ENCODE measurements at regions not wholly inside any gene's neighbourhood (a gene's known extent, or its start where the extent isn't known, plus 50 kb on each side); places are given as distances from the start of the nearest gene placed in this dataset.
"Not testable (repeated sequence)": the region's sequence is repeated elsewhere in the genome, so short reads cannot be mapped to it uniquely, and the experiment has no call there.

- not testable (repeated sequence) for DNase-seq (ENCODE audit: low read depth in 3 of 3, low spot score in 2 of 3)
Measured at GRCh38 chr16:31581065-31581464, 53.4 kb downstream of the AHSP start.

- not testable (repeated sequence) for DNase-seq (ENCODE audit: low read depth in 3 of 3, low spot score in 2 of 3)
Measured at GRCh38 chr16:31601737-31602384, 74.2 kb downstream of the AHSP start.

GRCh38 chr16:31618130-31618529, 90.4 kb downstream of the AHSP start:
- DNase-seq (ENCODE audit: low read depth in 3 of 3, low spot score in 2 of 3), result no peak

- DNase-seq (ENCODE audit: low read depth in 3 of 3, low spot score in 2 of 3), result no peak
Measured at GRCh38 chr16:31636433-31636832, 108.7 kb downstream of the AHSP start.

DNA sequence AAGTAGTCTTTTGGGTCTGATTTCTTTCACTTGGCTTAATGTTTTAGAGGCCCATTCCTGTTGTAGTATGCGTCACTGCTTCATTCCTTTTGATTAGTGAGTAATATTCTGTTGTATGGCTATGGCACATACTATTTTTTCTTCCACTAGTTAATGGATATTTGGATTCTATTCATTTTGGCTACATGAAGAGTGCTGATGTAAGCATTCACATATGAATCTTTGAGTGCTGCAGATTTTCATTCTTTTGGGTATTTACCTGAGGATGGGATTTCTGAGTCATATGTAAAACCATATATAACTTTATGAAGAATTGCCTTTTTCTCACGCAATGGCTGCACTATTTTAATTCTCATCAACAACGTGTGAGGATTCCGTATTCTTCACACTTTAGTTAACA, 113.6 kb downstream of the AHSP start:
- no peak for DNase-seq (ENCODE audit: low read depth in 3 of 3, low spot score in 2 of 3)

- not testable (repeated sequence) for DNase-seq (ENCODE audit: low read depth in 3 of 3, low spot score in 2 of 3)
Measured at GRCh38 chr16:31655674-31656073, 128.0 kb downstream of the AHSP start.

DNA sequence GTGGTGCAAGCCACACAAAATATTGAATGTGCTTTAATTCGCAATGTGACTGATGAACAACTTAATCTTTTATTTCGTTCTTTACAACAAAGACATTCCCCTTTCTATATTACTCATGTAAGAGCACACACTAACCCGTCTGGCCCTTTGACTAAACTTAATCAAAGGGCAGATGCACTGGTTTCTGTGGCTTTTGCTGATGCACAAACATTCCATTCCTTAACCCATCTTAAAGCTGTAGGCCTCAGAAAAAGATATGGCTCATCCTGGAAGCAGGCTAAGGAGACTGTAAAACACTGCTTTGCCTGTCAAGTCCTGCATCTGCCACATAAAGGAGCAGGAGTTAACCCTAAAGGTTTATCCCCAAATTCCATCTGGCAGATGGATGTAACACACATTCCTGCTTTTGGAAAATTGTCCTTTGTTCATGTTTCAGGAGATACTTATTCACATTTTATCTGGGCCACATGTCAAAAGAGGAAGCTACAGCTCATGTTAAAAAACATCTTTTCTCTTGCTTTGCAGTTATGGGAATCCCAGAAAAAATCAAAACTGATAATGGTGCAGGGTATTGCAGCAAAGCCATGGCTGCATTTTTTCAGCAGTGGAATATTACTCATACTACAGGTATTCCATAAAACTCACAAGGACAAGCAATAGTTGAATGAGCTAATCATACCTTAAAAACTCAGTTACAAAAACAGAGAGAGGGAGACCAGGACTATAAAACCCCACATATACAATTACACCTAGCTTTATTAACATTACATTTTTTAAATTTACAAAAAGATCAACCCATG, 137.2 kb downstream of the AHSP start:
- DNase-seq (ENCODE audit: low read depth in 3 of 3, low spot score in 2 of 3), result no peak

- no peak for DNase-seq (ENCODE audit: low read depth in 3 of 3, low spot score in 2 of 3)
Measured at GRCh38 chr16:31674686-31675085, 147.0 kb downstream of the AHSP start.

DNA sequence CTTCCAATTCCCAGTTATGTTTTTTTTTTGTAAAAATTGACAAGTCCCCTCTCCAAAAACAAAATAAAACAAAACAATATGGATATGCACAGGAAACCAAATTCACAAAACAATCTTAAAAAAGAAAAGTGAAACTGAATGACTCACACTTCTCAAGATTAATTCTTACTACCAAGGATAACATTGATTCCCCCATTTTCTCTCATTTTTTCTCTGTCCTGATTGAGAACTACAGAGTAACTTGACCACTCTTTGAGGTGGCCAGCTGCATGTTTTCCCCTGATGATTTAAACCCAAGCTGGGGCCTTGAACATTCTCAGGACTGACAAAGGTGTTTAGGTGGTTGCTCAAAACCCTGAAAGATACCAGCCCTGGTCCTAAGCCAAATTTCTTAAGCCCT, 149.0 kb downstream of the AHSP start:
- DNase-seq (ENCODE audit: low read depth in 3 of 3, low spot score in 2 of 3), result no peak

DNA sequence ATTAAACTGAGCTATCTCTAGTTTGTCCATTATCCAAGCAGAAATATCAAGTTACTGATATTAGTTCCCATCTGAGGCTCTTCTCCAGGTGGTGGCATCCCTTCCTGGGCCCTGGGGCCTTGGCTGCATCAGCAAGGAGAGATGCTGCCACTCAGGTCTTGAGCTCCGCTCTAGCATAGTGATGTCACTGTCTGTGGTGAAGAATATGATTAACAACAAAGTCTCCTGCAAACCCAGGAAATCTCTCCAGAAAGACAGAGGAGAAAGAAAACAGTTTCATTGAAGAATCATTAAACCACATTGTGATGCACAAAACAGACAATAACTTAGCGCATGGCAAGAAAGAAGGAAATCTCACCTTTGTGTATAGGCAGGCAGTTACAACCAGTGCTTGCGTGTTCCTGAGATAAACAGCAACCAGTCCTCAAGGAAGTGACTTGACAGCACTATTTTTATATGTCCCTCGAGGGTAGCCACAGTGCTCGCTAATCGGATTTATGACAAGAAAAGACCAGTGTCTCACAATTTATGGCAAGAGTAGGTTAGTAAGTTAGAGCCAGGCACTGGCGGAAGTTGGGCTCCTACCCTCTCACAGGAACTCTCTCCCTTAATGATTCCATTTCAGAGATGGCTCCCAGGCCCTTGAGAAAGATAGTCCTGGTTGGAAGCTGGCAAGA, 151.1 kb downstream of the AHSP start:
- DNase-seq (ENCODE audit: low read depth in 3 of 3, low spot score in 2 of 3), result no peak

DNA sequence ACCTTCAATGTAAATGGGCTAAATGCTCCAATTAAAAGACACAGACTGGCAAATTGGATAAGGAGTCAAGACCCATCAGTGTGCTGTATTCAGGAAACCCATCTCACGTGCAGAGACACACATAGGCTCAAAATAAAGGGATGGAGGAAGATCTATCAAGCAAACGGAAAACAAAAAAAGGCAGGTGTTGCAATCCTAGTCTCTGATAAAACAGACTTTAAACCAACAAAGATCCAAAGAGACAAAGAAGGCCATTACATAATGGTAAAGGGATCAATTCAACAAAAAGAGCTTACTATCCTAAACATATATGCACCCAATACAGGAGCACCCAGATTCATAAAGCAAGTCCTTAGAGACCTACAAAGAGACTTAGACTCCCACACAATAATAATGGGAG, 161.6 kb downstream of the AHSP start:
- not testable (repeated sequence) for DNase-seq (ENCODE audit: low read depth in 3 of 3, low spot score in 2 of 3)

GRCh38 chr16:31692338-31692737, 164.6 kb downstream of the AHSP start:
- not testable (repeated sequence) for DNase-seq (ENCODE audit: low read depth in 3 of 3, low spot score in 2 of 3)

GRCh38 chr16:31693733-31694132, 166.0 kb downstream of the AHSP start:
- DNase-seq (ENCODE audit: low read depth in 3 of 3, low spot score in 2 of 3), result no peak

- no peak for DNase-seq (ENCODE audit: low read depth in 3 of 3, low spot score in 2 of 3)
Measured at GRCh38 chr16:31694461-31694860, 166.8 kb downstream of the AHSP start.

- no peak for DNase-seq (ENCODE audit: low read depth in 3 of 3, low spot score in 2 of 3)
Measured at GRCh38 chr16:31695667-31696066, 168.0 kb downstream of the AHSP start.

GRCh38 chr16:31696968-31697743, 169.5 kb downstream of the AHSP start:
- DNase-seq (ENCODE audit: low read depth in 3 of 3, low spot score in 2 of 3), result peak in 1 of 3 donors; percentile 30

DNA sequence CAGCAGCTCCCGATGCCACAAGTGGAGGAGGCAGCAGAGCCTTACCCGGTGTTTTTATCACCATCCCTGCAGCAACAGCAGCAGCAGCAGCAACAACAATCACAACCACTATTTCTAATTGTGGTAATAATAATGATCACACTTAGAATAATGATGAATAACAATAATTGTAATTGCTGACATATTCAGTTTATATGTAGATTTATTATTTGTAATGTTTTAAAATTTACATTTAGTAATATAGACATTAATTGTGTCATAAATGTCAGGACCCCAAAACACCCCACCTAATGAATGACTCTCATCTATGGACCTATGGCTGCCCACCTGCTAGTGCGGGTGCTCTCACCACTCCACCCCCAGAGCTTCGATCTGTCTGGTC, 170.0 kb downstream of the AHSP start:
- DNase-seq (ENCODE audit: low read depth in 3 of 3, low spot score in 2 of 3), result no peak

- DNase-seq (ENCODE audit: low read depth in 3 of 3, low spot score in 2 of 3), result no peak
Measured at GRCh38 chr16:31698901-31699300, 171.2 kb downstream of the AHSP start.

- DNase-seq (ENCODE audit: low read depth in 3 of 3, low spot score in 2 of 3), result no peak
Measured at GRCh38 chr16:31699601-31700000, 171.9 kb downstream of the AHSP start.

GRCh38 chr16:31700200-31700529, 172.5 kb downstream of the AHSP start:
- DNase-seq (ENCODE audit: low read depth in 3 of 3, low spot score in 2 of 3), result no peak

Data from right renal cortex interstitium (tissue), 3 donors.